ENCODE measurements at regions not wholly inside any gene's neighbourhood (a gene's known extent, or its start where the extent isn't known, plus 50 kb on each side); places are given as distances from the start of the nearest gene placed in this dataset.

DNA sequence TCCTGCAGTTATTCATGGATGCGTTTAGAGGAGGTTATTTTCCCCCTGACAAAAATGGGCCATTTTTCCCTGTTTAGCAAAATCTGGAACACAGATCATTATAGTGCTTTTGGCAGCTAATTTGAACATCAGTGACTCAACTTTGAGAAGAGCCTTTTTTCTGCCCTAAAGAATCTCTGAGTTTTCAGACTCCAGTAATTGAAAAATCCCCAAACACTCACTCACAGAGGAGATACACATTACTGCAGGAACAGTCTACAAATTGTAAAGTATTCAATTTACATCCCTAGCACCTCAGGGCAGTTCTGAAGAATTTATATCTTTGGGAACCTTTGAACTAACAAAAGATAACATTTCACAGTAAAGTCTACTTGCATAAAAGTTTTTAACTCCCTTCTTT lies 966.6 kb upstream of the SLC35B3 start:
- Histone ChIP-seq H3K9me3 (no peaks in the 10 kb centered on the region), H3K4me3 (no peak overlapping the region), H3K4me1 (peaks cover 0 to 5% (median 0%) of the 10 kb centered on the region in 9 donors), H3K27me3 (peaks cover 0 to 8% (median 5%) of the 10 kb centered on the region in 7 donors), H3K36me3 (no peaks in the 10 kb centered on the region), H3K27ac (no peak overlapping the region)
- TF ChIP-seq, protein P1, sequence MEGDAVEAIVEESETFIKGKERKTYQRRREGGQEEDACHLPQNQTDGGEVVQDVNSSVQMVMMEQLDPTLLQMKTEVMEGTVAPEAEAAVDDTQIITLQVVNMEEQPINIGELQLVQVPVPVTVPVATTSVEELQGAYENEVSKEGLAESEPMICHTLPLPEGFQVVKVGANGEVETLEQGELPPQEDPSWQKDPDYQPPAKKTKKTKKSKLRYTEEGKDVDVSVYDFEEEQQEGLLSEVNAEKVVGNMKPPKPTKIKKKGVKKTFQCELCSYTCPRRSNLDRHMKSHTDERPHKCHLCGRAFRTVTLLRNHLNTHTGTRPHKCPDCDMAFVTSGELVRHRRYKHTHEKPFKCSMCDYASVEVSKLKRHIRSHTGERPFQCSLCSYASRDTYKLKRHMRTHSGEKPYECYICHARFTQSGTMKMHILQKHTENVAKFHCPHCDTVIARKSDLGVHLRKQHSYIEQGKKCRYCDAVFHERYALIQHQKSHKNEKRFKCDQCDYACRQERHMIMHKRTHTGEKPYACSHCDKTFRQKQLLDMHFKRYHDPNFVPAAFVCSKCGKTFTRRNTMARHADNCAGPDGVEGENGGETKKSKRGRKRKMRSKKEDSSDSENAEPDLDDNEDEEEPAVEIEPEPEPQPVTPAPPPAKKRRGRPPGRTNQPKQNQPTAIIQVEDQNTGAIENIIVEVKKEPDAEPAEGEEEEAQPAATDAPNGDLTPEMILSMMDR (IDR thresholded peaks at IDR 0.05), result no peak
- 78 to 94% methylated on average over 1 of the region's 1 CpG for WGBS, 2 donors
- intact Hi-C loops (cut with DNase I), result no loop called here
- ATAC-seq (no peak), DNase-seq (no peak)

DNA sequence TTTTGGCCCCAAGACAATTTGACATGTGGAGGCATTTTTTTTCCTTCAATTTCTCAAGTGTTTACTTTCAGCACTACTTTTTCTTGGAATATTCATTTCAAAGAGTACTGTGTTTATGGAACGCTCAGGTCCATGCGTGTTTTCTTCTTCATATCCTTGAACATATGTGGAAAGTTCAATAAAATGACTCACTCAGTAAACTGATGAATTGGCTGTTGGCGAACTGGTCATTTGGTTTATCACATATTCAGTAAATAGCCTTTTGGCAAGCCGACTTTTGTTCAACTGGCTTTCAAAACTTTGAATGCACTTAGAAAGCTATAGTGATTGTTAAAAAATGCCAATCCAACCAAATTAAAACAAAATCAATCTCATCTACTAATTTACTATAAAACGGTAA lies 964.6 kb upstream of the SLC35B3 start:
- peaks cover 0 to 5% (median 0%) of the 10 kb centered on the region in 9 donors for H3K4me1 ChIP-seq
- intact Hi-C loops (cut with DNase I), result no loop called here
- H3K27ac ChIP-seq, result no peak overlapping the region
- no peaks in the 10 kb centered on the region for H3K9me3 ChIP-seq
- no peak overlapping the region for H3K4me3 ChIP-seq
- ATAC-seq (no peak), DNase-seq (no peak)
- TF ChIP-seq, protein P1 (IDR thresholded peaks at IDR 0.05), result no peak
- H3K36me3 ChIP-seq, result no peaks in the 10 kb centered on the region
- peaks cover 0 to 8% (median 5%) of the 10 kb centered on the region in 7 donors for H3K27me3 ChIP-seq
- WGBS, 2 donors, result 90 to 91% methylated on average over 5 of the region's 5 CpGs

GRCh38 chr6:9398767-9399373 lies 963.5 kb upstream of the SLC35B3 start:
- DNase-seq (peak; percentile 12 to 27), ATAC-seq (peak; percentile 52 to 89 (median 85))
- intact Hi-C loops (cut with DNase I), result no loop called here
- TF ChIP-seq, protein P1 (IDR thresholded peaks at IDR 0.05), result no peak
- Histone ChIP-seq H3K36me3 (no peaks in the 10 kb centered on the region), H3K4me1 (peaks cover 0 to 5% (median 0%) of the 10 kb centered on the region in 9 donors), H3K9me3 (no peaks in the 10 kb centered on the region), H3K27me3 (peaks cover 0 to 8% (median 5%) of the 10 kb centered on the region in 7 donors), H3K27ac (peak overlapping the region in 9 of 10 donors; percentile 15 to 69 (median 44)), H3K4me3 (peak overlapping the region in 9 of 10 donors; percentile 16 to 45 (median 38))
- 7 to 10% methylated on average over 41 to 42 of the region's 42 CpGs for WGBS, 2 donors

DNA sequence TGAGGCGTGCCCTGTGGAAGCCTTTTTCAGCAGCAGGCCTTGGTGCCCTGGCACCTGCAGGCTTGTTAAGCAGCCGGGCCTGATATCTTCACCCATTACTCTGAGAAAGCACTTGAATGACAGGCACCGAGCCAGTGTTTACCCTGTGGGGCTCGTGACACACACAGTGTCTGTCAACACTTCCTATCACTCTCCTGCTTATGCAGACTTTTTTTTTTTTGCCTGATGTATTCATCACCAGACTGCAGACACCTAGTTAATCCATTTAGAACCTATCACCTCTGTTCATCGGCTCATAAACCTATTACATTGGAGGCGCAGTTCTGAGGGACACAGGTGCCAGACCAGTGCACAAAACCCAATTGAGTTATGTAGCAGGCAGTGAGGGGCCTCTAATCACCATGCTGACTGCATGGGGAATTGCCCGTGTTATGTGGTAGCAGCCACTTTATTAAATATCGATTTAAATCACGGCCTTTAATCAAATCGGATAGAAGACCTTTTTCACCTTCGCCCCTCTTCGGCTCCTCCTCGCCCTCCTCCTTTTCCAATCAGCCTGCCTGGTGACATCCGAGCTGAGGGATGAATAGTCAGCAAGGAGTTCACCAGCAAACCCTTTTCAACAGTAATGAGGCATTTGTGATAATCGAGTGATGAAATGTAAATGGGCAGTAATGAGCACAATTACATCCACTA lies 962.9 kb upstream of the SLC35B3 start:
- Histone ChIP-seq H3K4me1 (peaks cover 0 to 5% (median 0%) of the 10 kb centered on the region in 9 donors), H3K27me3 (peaks cover 0 to 8% (median 5%) of the 10 kb centered on the region in 7 donors), H3K27ac (peak overlapping the region in 6 of 10 donors; percentile 22 to 69 (median 55)), H3K36me3 (no peaks in the 10 kb centered on the region), H3K4me3 (peak overlapping the region in 9 of 10 donors; percentile 16 to 45 (median 38)), H3K9me3 (no peaks in the 10 kb centered on the region)
- 17 to 22% methylated on average over 15 of the region's 15 CpGs for WGBS, 2 donors
- TF ChIP-seq, protein P1 (IDR thresholded peaks at IDR 0.05), result no peak
- intact Hi-C loops (cut with DNase I), result no loop called here
- DNase-seq, result peak; percentile 40 to 74
- peak; percentile 83 to 99 (median 96) for ATAC-seq
